Endodermal cell (in vitro differentiated cells): ENCODE measurements at regions not wholly inside any gene's neighbourhood (a gene's known extent, or its start where the extent isn't known, plus 50 kb on each side); places are given as distances from the start of the nearest gene placed in this dataset.

Experiments
- DNase-seq: peaks from one replicate; pipeline ENCODE4 v3.0.0-alpha.2; 2017
- H3K27ac ChIP-seq: 2 replicates; pipeline ENCODE4 v1.5.1; 2013; ENCODE audit warnings: mild to moderate bottlenecking, low read depth, low read length, moderate library complexity
- H3K27me3 ChIP-seq: 2 replicates; pipeline ENCODE4 v1.6.1; 2013; ENCODE audit warnings: mild to moderate bottlenecking, low read length, moderate library complexity; ENCODE audit not compliant: insufficient read depth, control insufficient read depth, poor library complexity, severe bottlenecking
- H3K36me3 ChIP-seq: 2 replicates; pipeline ENCODE4 v1.7.0; 2013; ENCODE audit warnings: mild to moderate bottlenecking, low read length, moderate library complexity; ENCODE audit not compliant: control insufficient read depth, insufficient read depth
- H3K4me1 ChIP-seq: one replicate; pipeline ENCODE4 v1.7.0; 2013; ENCODE audit warnings: low read length; ENCODE audit not compliant: control insufficient read depth, insufficient read depth
- H3K4me3 ChIP-seq: 2 replicates; pipeline ENCODE4 v1.5.1; 2013; ENCODE audit warnings: mild to moderate bottlenecking, low read length, moderate library complexity
- H3K9ac ChIP-seq: 2 replicates; pipeline ENCODE4 v1.6.1; 2013; ENCODE audit warnings: mild to moderate bottlenecking, low read length, moderate library complexity; ENCODE audit not compliant: poor library complexity, severe bottlenecking; ENCODE audit errors: extremely low read depth
- H3K9me3 ChIP-seq: 2 replicates; pipeline ENCODE4 v1.6.1; 2013; ENCODE audit warnings: mild to moderate bottlenecking, low read length, moderate library complexity; ENCODE audit not compliant: control insufficient read depth
- H3K27ac Mint-ChIP-seq: 2 replicates; pipeline ENCODE4 v1.8.0; 2020; ENCODE audit warnings: mixed read lengths
- H3K27me3 Mint-ChIP-seq: 2 replicates; pipeline ENCODE4 v1.8.0; 2021; ENCODE audit warnings: mild to moderate bottlenecking, mixed read lengths; ENCODE audit not compliant: insufficient read depth
- H3K36me3 Mint-ChIP-seq: 2 replicates; pipeline ENCODE4 v1.8.0; 2020; ENCODE audit warnings: low read depth, mixed read lengths
- H3K4me1 Mint-ChIP-seq: 2 replicates; pipeline ENCODE4 v1.8.0; 2020; ENCODE audit warnings: mixed read lengths
- H3K4me3 Mint-ChIP-seq: 2 replicates; pipeline ENCODE4 v1.8.0; 2020; ENCODE audit warnings: mild to moderate bottlenecking, moderate library complexity, mixed read lengths
- H3K9me3 Mint-ChIP-seq: 2 replicates; pipeline ENCODE4 v1.8.0; 2020; ENCODE audit warnings: mild to moderate bottlenecking, mixed read lengths
- WGBS, 2 experiments: methylation state at CpG; one replicate each; pipeline versions ENCODE4 v1.1.5 to v1.1.7; 2013; ENCODE audit warnings: missing lambda C conversion rate in 2 of 2, mixed read lengths in 1 of 2; ENCODE audit not compliant: insufficient coverage in 1 of 2, insufficient read length in 1 of 2; 5-methylcytosine and 5-hydroxymethylcytosine counted together
- TF ChIP-seq, protein P1 (sequence below): fragments of 200-600 bp; sonication (generic); conservative IDR thresholded peaks from 2 replicates; pipeline ENCODE4 v1.5.0; 2021; ENCODE audit warnings: antibody characterized with exemption, mild to moderate bottlenecking

DNA sequence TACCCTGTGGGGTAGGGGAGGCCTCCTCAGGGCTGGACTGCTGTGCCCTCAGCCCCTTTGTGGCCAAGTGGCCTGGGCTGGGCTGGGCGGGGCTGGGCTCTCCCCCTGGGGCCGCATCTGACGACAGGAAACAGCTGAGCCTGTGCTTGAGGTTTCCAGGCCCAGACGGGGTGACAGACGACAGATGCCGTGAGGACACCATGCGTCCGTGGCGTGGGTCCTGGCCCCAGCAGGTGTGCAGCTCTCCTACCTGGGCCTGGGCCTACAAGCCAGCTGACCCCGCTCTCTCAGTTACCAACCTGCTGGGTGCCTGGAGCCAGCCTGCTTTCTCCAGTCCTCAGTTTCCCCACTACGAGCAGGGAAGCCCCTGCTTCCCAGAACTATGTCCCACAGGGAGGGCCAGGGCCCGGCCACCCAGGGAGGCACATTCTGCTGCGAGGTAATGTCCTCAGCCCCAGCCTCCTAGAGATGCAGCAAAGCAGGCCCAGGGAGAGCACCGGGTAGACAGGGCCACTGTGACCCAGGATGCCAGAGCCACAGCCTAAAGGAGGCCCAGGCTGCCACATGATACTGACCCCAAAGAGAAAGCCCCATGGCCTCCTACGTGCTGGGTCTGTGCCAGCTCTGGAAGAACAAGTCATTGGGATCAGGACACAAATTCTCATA lies 181.3 kb downstream of the IGLL1 start:
- TF ChIP-seq, protein P1, sequence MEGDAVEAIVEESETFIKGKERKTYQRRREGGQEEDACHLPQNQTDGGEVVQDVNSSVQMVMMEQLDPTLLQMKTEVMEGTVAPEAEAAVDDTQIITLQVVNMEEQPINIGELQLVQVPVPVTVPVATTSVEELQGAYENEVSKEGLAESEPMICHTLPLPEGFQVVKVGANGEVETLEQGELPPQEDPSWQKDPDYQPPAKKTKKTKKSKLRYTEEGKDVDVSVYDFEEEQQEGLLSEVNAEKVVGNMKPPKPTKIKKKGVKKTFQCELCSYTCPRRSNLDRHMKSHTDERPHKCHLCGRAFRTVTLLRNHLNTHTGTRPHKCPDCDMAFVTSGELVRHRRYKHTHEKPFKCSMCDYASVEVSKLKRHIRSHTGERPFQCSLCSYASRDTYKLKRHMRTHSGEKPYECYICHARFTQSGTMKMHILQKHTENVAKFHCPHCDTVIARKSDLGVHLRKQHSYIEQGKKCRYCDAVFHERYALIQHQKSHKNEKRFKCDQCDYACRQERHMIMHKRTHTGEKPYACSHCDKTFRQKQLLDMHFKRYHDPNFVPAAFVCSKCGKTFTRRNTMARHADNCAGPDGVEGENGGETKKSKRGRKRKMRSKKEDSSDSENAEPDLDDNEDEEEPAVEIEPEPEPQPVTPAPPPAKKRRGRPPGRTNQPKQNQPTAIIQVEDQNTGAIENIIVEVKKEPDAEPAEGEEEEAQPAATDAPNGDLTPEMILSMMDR, result no peak
- no peaks in the 10 kb centered on the region for H3K9me3 ChIP-seq
- Mint-ChIP-seq H3K4me3 (no peak overlapping the region), H3K27ac (no peak overlapping the region), H3K27me3 (no peaks in the 10 kb centered on the region), H3K4me1 (no peaks in the 10 kb centered on the region), H3K36me3 (no peaks in the 10 kb centered on the region), H3K9me3 (no peaks in the 10 kb centered on the region)
- no peaks in the 10 kb centered on the region for H3K27me3 ChIP-seq
- no peak overlapping the region for H3K9ac ChIP-seq
- no peaks in the 10 kb centered on the region for H3K36me3 ChIP-seq
- WGBS, 2 experiments, result 91 to 96% methylated on average over 11 to 15 of the region's 15 CpGs
- H3K27ac ChIP-seq, result no peak overlapping the region
- H3K4me1 ChIP-seq, result no peaks in the 10 kb centered on the region
- no peak overlapping the region for H3K4me3 ChIP-seq
- no peak for DNase-seq

DNA sequence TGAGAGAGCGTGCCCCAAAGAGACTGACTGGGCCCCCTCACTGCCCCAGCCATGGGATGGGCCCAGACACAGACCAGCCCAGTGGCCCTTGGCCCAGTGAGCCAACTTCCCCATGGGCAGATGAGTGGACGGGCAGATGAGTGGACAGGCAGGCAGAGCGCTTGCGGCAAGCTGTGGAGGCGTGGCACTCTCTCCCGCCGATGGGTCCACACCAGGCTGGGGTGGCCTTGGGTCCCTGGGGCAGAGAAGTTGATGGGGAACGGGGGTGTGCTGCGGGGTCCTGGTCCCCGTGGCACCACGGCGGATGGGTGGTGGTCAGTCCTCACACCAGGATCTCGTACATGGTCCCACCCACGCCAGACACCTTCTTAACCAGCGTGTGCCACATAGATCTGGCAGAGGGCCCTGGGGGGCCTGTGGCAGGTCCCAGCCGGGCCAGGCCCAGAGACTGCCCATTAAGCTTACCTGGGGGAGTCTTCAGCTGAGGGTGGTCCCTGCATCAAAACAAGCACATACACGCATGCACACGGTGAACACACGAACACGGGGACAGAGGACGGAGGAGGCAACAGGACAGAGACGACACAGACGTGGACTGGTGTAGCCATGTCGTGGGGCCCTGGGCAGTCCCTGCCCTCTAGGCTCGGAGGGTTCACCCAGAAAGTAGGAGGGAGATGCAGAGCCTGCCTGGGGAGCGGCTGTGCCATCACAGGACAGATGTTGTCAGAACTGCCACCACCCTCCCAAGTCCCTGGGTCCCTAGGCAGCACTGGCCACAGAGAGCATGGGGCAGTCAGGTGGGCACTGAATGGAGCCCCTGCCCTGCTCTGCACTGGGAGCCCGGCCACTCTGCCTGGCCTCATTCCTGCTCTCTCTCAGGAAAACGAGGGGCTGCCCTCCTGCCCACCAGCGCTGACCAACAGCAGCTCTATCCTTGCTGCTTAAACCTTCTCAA lies 182.2 kb downstream of the IGLL1 start:
- Mint-ChIP-seq H3K27ac (no peak overlapping the region), H3K27me3 (no peaks in the 10 kb centered on the region), H3K4me1 (no peaks in the 10 kb centered on the region), H3K36me3 (no peaks in the 10 kb centered on the region), H3K4me3 (no peak overlapping the region), H3K9me3 (no peaks in the 10 kb centered on the region)
- DNase-seq, result no peak
- Histone ChIP-seq H3K27ac (no peak overlapping the region), H3K4me3 (no peak overlapping the region), H3K9ac (no peak overlapping the region), H3K9me3 (no peaks in the 10 kb centered on the region), H3K27me3 (no peaks in the 10 kb centered on the region), H3K4me1 (no peaks in the 10 kb centered on the region), H3K36me3 (no peaks in the 10 kb centered on the region)
- TF ChIP-seq, protein P1, result no peak
- WGBS, 2 experiments, result 90 to 95% methylated on average over 18 to 29 of the region's 29 CpGs

DNA sequence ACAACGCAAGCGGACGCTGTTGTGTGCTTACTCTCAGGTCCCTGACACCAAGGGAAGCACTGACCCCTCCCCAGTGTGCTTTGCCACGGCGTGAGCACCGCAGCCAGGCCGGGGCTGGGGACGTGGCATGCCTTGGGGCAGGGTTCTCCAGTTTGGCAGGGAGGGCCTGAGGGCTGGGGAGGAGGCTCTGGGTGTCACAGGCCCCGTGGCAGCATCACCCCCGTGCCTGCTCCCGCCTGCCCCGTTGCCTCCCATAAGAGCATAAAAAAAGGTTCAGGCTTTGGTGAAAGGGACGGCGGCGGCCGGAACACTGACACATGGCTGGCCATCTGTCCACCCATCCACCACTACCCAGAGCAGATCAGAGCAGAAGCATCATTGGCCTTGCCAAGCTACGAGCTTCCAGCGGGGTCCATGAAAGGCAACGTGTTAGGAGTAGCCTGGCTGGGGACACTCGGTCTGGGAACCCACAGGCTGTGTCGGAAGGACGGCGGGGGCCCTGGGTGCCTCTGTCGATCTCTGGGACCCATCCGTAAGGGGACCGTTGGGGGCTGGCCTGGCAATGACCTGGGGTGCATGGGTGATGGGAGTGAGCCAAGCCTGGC lies 183.0 kb downstream of the IGLL1 start:
- Histone ChIP-seq H3K4me3 (no peak overlapping the region), H3K27ac (no peak overlapping the region), H3K9ac (no peak overlapping the region), H3K4me1 (no peaks in the 10 kb centered on the region), H3K36me3 (no peaks in the 10 kb centered on the region), H3K9me3 (no peaks in the 10 kb centered on the region), H3K27me3 (no peaks in the 10 kb centered on the region)
- WGBS, 2 experiments, result 93 to 95% methylated on average over 14 to 26 of the region's 26 CpGs
- TF ChIP-seq, protein P1, result no peak
- Mint-ChIP-seq H3K4me1 (no peaks in the 10 kb centered on the region), H3K9me3 (no peaks in the 10 kb centered on the region), H3K27ac (no peak overlapping the region), H3K27me3 (no peaks in the 10 kb centered on the region), H3K4me3 (no peak overlapping the region), H3K36me3 (no peaks in the 10 kb centered on the region)
- no peak for DNase-seq
